IMR-90 (cell line): ENCODE measurements at regions not wholly inside any gene's neighbourhood (a gene's known extent, or its start where the extent isn't known, plus 50 kb on each side); places are given as distances from the start of the nearest gene placed in this dataset.

Experiments
- BHLHE40 ChIP-seq: fragments of 150-350 bp; IDR thresholded peaks from 2 replicates; pipeline ENCODE4 v1.6.1; 2016; ENCODE audit warnings: mild to moderate bottlenecking, low read depth, low read length
- CEBPB ChIP-seq: IDR thresholded peaks from 2 replicates; pipeline ENCODE4 v1.6.1; 2012; ENCODE audit warnings: low read depth, low read length, improper control_type of control experiment
- CHD1 ChIP-seq: IDR thresholded peaks from 2 replicates; pipeline ENCODE4 v1.6.1; 2012; ENCODE audit warnings: low read depth, low read length, improper control_type of control experiment
- CTCF ChIP-seq: conservative IDR thresholded peaks from 2 replicates; pipeline ENCODE4 v1.5.1; 2012; ENCODE audit warnings: mild to moderate bottlenecking, low read depth, low read length, improper control_type of control experiment
- MXI1 ChIP-seq: IDR thresholded peaks from 2 replicates; pipeline ENCODE4 v1.6.1; 2012; ENCODE audit warnings: low read depth, mild to moderate bottlenecking, low read length, moderate library complexity, borderline replicate concordance
- POLR2A ChIP-seq: IDR thresholded peaks from 2 replicates; pipeline ENCODE4 v1.6.1; 2012; ENCODE audit warnings: mild to moderate bottlenecking, low read depth, low read length
- RAD21 ChIP-seq: IDR thresholded peaks from 2 replicates; pipeline ENCODE4 v1.6.1; 2012; ENCODE audit warnings: low read length, improper control_type of control experiment
- RFX5 ChIP-seq: IDR thresholded peaks from 2 replicates; pipeline ENCODE4 v1.8.0; 2012; ENCODE audit warnings: low read depth, mild to moderate bottlenecking, low read length, moderate library complexity
- SMC3 ChIP-seq: fragments of 150-350 bp; IDR thresholded peaks from 2 replicates; pipeline ENCODE4 v1.6.1; 2016; ENCODE audit warnings: low read depth, mild to moderate bottlenecking, antibody characterized with exemption, low read length, moderate library complexity
- USF2 ChIP-seq: fragments of 150-350 bp; IDR thresholded peaks from 2 replicates; pipeline ENCODE4 v1.6.1; 2017; ENCODE audit warnings: mild to moderate bottlenecking, antibody characterized with exemption, low read length, low read depth

GRCh38 chr3:144275005-144275404 is 303.4 kb downstream of the DIPK2A start:
- no peak for TF ChIP-seq RAD21
- TF ChIP-seq CTCF, result no peak
- TF ChIP-seq POLR2A, result no peak
- TF ChIP-seq CHD1, result no peak
- no peak for TF ChIP-seq CEBPB
- TF ChIP-seq BHLHE40, result no peak
- no peak for TF ChIP-seq SMC3
- TF ChIP-seq USF2, result no peak
- no peak for TF ChIP-seq MXI1
- TF ChIP-seq RFX5, result no peak
